Stimulated activated memory B cell treated with anti-CD40 and anti-IgM and Interleukin-4, amounts not matched to agents 10 μg/mL and 1 μg/mL and 100 μg/mL, for 72 hours (primary cell): ENCODE measurements at regions not wholly inside any gene's neighbourhood (a gene's known extent, or its start where the extent isn't known, plus 50 kb on each side); places are given as distances from the start of the nearest gene placed in this dataset.

ENCODE experiments used
- ATAC-seq: fragments of 150-1000 bp; cut with Tn5 transposase; 2 replicates; pipeline ENCODE4 v1.10.0; 2021
- H3K27ac Mint-ChIP-seq: one replicate; pipeline ENCODE4 v1.8.0; 2022; ENCODE audit warnings: mild to moderate bottlenecking, mixed read lengths
- H3K27me3 Mint-ChIP-seq: one replicate; pipeline ENCODE4 v1.8.0; 2022; ENCODE audit warnings: mixed read lengths
- H3K36me3 Mint-ChIP-seq: one replicate; pipeline ENCODE4 v1.8.0; 2022; ENCODE audit warnings: mixed read lengths
- H3K4me1 Mint-ChIP-seq: one replicate; pipeline ENCODE4 v1.8.0; 2022; ENCODE audit warnings: mixed read lengths
- H3K4me3 Mint-ChIP-seq: one replicate; pipeline ENCODE4 v1.8.0; 2022; ENCODE audit warnings: mild to moderate bottlenecking, moderate library complexity, mixed read lengths
- H3K9me3 Mint-ChIP-seq: one replicate; pipeline ENCODE4 v1.8.0; 2022; ENCODE audit warnings: mixed read lengths

DNA sequence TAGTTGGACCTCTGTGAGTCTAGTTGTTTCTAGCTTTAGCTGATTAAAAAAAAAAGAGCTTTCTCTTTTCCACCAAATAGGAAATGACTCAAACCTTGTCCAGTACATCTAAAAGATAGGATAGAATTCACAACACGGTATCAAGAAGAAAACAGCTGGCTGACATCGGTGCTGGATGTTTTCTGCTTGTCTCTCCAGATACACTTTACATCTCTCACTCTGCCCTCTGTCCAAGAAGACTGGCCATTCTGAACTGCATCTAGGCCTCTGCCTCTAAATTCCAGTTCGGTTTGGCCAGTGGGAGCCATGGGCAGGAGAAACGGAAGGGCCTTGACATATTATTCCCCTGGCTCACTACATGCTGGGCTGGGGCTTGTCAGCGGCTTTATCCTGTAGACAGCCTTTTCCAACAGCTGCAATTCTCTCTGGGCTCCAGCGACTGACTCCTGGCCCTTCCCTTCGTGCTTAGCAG, 57.3 kb upstream of the SHISA3 start:
- Mint-ChIP-seq H3K36me3 (no peaks in the 10 kb centered on the region), H3K4me3 (no peak overlapping the region), H3K27ac (no peak overlapping the region), H3K27me3 (peaks cover 37% of the 10 kb centered on the region), H3K9me3 (no peaks in the 10 kb centered on the region), H3K4me1 (peaks cover 17% of the 10 kb centered on the region)
- ATAC-seq, result no peak

DNA sequence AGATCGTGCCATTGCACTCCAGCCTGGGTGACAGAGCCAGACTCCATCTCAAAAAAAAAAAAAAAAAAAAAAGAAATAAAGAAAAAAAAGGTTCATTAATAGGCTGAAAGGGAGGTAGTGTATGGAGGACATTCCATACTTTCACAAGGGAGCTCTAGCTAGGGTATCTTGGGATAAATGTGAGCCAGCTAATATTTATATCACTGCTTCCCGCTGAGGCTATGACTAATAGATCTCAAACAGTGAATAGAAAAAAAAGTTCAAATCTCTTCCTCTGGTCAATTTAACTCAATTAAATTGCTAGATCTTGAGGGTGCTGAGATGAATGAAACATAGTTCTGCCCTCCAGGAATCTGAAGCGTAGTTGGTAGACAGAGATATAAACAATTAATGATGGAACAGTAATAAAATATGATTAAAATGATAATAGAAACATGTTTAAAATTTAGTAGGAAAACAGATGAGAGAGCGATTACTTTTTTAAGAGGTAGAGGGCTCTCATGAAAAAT, 55.7 kb upstream of the SHISA3 start:
- Mint-ChIP-seq H3K4me3 (no peak overlapping the region), H3K36me3 (no peaks in the 10 kb centered on the region), H3K4me1 (peaks cover 17% of the 10 kb centered on the region), H3K27me3 (peaks cover 29% of the 10 kb centered on the region), H3K9me3 (no peaks in the 10 kb centered on the region), H3K27ac (no peak overlapping the region)
- no peak for ATAC-seq

DNA sequence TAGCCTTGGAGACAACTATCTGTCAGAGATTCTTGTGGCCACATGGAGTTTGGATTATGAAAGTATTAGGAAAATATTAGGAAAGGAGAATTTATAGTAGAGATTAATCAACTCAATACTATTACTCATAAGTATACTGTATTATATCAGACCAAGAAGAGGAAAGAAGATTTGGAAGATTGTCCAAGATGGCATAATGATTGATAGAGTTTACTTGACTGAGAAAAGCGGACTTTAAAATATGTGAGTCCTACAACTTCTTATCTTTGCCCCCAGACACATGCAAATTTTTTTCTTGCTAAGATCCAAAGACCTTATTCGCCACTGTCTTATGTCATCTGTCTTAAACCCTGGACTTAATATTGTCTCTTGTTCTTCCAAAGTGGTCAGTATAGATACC, 54.8 kb upstream of the SHISA3 start:
- Mint-ChIP-seq H3K4me3 (no peak overlapping the region), H3K9me3 (no peaks in the 10 kb centered on the region), H3K4me1 (peaks cover 17% of the 10 kb centered on the region), H3K27ac (no peak overlapping the region), H3K27me3 (peaks cover 29% of the 10 kb centered on the region), H3K36me3 (no peaks in the 10 kb centered on the region)
- no peak for ATAC-seq

DNA sequence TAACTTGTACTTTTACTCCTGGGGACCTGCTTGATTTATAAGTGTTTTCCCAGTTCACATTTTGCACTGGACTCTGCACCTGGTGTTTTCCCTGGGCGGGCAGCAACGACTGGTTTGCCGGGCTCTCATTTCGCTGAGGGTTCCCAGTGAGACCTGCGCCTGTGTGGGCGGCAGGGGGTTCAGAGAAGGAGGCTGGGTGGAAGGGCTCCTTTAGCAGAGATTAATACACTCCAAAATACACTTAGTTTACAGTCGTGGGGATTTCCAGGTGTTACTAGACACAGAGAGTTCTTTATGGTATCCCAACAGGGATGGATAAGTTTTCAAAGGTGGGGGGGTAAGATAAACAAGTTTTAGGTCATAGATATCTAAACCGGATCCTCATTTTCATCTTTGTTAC, 53.0 kb upstream of the SHISA3 start:
- Mint-ChIP-seq H3K27me3 (peaks cover 29% of the 10 kb centered on the region), H3K4me3 (no peak overlapping the region), H3K27ac (no peak overlapping the region), H3K36me3 (no peaks in the 10 kb centered on the region), H3K9me3 (no peaks in the 10 kb centered on the region), H3K4me1 (peaks cover 17% of the 10 kb centered on the region)
- ATAC-seq, result no peak

DNA sequence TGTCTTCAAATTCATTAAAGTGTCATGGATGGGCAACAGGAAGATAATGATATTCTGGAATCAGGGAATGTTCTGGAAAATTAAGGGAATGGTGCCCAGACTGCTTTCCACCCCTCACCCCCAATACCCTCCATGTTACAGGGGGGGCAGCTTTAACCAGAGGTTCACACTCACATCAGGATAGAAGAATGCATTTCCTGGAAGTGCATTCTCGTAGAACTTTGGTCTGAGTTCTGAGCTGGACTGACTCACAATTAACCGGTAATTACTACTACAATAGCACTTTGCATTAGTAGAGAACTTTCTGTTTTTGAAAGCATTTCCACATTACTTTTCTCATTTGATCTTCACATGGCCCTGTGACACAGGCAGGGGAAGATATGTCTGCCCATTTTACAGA, 52.5 kb upstream of the SHISA3 start:
- Mint-ChIP-seq H3K36me3 (no peaks in the 10 kb centered on the region), H3K9me3 (no peaks in the 10 kb centered on the region), H3K4me3 (no peak overlapping the region), H3K4me1 (peaks cover 17% of the 10 kb centered on the region), H3K27ac (no peak overlapping the region), H3K27me3 (peaks cover 29% of the 10 kb centered on the region)
- ATAC-seq, result no peak

DNA sequence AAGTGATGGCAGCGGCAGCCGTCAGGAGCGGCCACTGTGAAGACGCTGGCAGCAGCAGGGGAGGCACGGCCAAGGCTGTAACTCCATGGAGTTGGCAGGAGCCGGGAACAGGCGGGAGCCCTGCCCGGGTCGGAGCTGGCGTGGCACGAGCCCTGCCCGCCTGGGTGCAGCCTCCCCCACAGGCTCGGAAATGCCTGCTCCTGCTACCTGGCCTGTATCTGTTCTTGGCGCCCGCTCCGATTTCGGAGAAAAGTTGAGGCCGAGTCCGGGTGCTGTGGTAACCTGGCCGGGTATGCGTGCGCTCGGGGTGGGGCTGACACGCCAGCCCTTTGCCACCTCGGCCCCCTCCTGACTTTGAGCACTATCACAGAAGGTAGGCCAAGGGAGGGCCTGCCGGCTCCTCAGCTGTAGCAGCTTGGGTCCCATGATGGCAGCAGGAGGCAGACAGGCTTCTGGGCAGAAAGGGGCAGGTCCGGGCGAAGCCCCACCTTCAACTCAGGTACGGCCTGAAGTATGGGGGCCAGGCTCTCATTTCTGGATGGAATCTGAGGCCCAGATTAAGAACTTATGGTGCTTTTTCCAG, 51.2 kb upstream of the SHISA3 start:
- no peaks in the 10 kb centered on the region for H3K9me3 Mint-ChIP-seq
- no peaks in the 10 kb centered on the region for H3K36me3 Mint-ChIP-seq
- H3K27me3 Mint-ChIP-seq, result peaks cover 34% of the 10 kb centered on the region
- no peak overlapping the region for H3K27ac Mint-ChIP-seq
- H3K4me3 Mint-ChIP-seq, result no peak overlapping the region
- no peak for ATAC-seq
- peaks cover 25% of the 10 kb centered on the region for H3K4me1 Mint-ChIP-seq

DNA sequence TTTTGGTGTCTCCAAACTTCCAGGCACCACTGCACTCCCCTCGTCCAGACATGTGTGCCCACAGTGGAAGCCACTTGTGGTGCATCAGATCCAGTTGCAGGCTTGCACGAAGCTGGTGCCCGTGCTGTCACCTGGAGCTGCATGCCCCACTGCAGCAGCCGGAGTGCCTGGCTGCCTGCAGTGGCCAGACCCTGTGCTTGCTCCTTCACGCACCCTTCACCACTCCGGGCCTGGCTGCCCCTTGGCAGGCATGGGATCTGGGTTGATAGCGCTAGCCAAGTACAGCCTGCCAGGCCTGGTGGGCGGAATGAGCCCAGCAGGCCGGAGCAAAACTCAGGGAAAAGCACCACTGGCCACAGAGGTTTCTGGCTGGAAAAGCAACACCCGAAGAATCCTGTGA, 50.2 kb upstream of the SHISA3 start:
- no peak for ATAC-seq
- no peaks in the 10 kb centered on the region for H3K9me3 Mint-ChIP-seq
- H3K27ac Mint-ChIP-seq, result no peak overlapping the region
- H3K4me3 Mint-ChIP-seq, result no peak overlapping the region
- peaks cover 29% of the 10 kb centered on the region for H3K4me1 Mint-ChIP-seq
- H3K27me3 Mint-ChIP-seq, result peaks cover 40% of the 10 kb centered on the region
- H3K36me3 Mint-ChIP-seq, result no peaks in the 10 kb centered on the region
